Pons (tissue), 1 donor: ENCODE measurements at regions not wholly inside any gene's neighbourhood (a gene's known extent, or its start where the extent isn't known, plus 50 kb on each side); places are given as distances from the start of the nearest gene placed in this dataset.

Experiments used
- DNase-seq: peaks from one replicate; pipeline ENCODE4 v3.0.0-alpha.2; 2016; ENCODE audit warnings: low spot score

- peak; percentile 97 for DNase-seq
Observed at GRCh38 chr15:91522605-91523332, 330.7 kb upstream of the SLCO3A1 start.

- DNase-seq: no peak
Observed at GRCh38 chr15:91523596-91523995, 329.9 kb upstream of the SLCO3A1 start.

- no peak for DNase-seq
Observed at GRCh38 chr15:91524534-91524933, 329.0 kb upstream of the SLCO3A1 start.

GRCh38 chr15:91525751-91526150 is 327.8 kb upstream of the SLCO3A1 start:
- no peak for DNase-seq

- DNase-seq: no peak
Observed at GRCh38 chr15:91526424-91526823, 327.1 kb upstream of the SLCO3A1 start.

- DNase-seq: no peak
Observed at GRCh38 chr15:91528801-91529200, 324.7 kb upstream of the SLCO3A1 start.

- no peak for DNase-seq
Observed at GRCh38 chr15:91529534-91529933, 324.0 kb upstream of the SLCO3A1 start.

GRCh38 chr15:91530279-91530678 is 323.2 kb upstream of the SLCO3A1 start:
- DNase-seq: no peak

GRCh38 chr15:91530956-91531582 is 322.4 kb upstream of the SLCO3A1 start:
- no peak for DNase-seq

GRCh38 chr15:91534235-91534634 is 319.3 kb upstream of the SLCO3A1 start:
- DNase-seq: peak; percentile 62

- no peak for DNase-seq
Observed at GRCh38 chr15:91534976-91535375, 318.5 kb upstream of the SLCO3A1 start.

- DNase-seq: peak; percentile 26
Observed at GRCh38 chr15:91535856-91536500, 317.5 kb upstream of the SLCO3A1 start.

- DNase-seq: peak; percentile 48
Observed at GRCh38 chr15:91537856-91538255, 315.7 kb upstream of the SLCO3A1 start.

GRCh38 chr15:91538782-91539181 is 314.7 kb upstream of the SLCO3A1 start:
- no peak for DNase-seq

- DNase-seq: no peak
Observed at GRCh38 chr15:91541286-91541685, 312.2 kb upstream of the SLCO3A1 start.

- DNase-seq: no peak
Observed at GRCh38 chr15:91542226-91542625, 311.3 kb upstream of the SLCO3A1 start.

- DNase-seq: no peak
Observed at GRCh38 chr15:91547356-91547755, 306.2 kb upstream of the SLCO3A1 start.

GRCh38 chr15:91548549-91548948 is 305.0 kb upstream of the SLCO3A1 start:
- DNase-seq: no peak

- no peak for DNase-seq
Observed at GRCh38 chr15:91549581-91549980, 303.9 kb upstream of the SLCO3A1 start.

- no peak for DNase-seq
Observed at GRCh38 chr15:91552555-91552954, 301.0 kb upstream of the SLCO3A1 start.

GRCh38 chr15:91553196-91553854 is 300.2 kb upstream of the SLCO3A1 start:
- DNase-seq: no peak

GRCh38 chr15:91555312-91555711 is 298.2 kb upstream of the SLCO3A1 start:
- no peak for DNase-seq

- DNase-seq: no peak
Observed at GRCh38 chr15:91556926-91557325, 296.6 kb upstream of the SLCO3A1 start.
